GM23338 (cell line): ENCODE measurements at regions not wholly inside any gene's neighbourhood (a gene's known extent, or its start where the extent isn't known, plus 50 kb on each side); places are given as distances from the start of the nearest gene placed in this dataset.

Experiments
- ATAC-seq: fragments of 200-7000 bp; cut with Tn5 transposase; 3 replicates; pipeline ENCODE4 v1.9.1; 2020
- DNase-seq: peaks from one replicate; pipeline ENCODE4 v3.0.0-alpha.2; 2015; ENCODE audit warnings: low spot score
- H2AFZ ChIP-seq: fragments of 200-600 bp; sonication (generic); 2 replicates; pipeline ENCODE4 v1.8.0; 2016; ENCODE audit warnings: antibody characterized with exemption, mild to moderate bottlenecking, moderate library complexity
- H3F3A ChIP-seq: fragments of 200-600 bp; sonication (generic); replicated peaks from 2 replicates; pipeline ENCODE4 v1.8.0; 2017; ENCODE audit warnings: antibody characterized with exemption, mixed run types, low read depth
- H3K27ac ChIP-seq: fragments of 200-600 bp; sonication (generic); 2 replicates; pipeline ENCODE4 v1.6.1; 2016; ENCODE audit warnings: low read depth
- H3K27me3 ChIP-seq: fragments of 200-600 bp; sonication (generic); 2 replicates; pipeline ENCODE4 v1.8.0; 2016; ENCODE audit warnings: mild to moderate bottlenecking, mixed run types, moderate library complexity; ENCODE audit not compliant: insufficient read depth
- H3K36me3 ChIP-seq: fragments of 200-600 bp; sonication (generic); 2 replicates; pipeline ENCODE4 v1.8.0; 2016; ENCODE audit warnings: mild to moderate bottlenecking; ENCODE audit not compliant: insufficient read depth
- H3K4me1 ChIP-seq: fragments of 200-600 bp; sonication (generic); 2 replicates; pipeline ENCODE4 v1.8.0; 2016; ENCODE audit warnings: mild to moderate bottlenecking, moderate library complexity; ENCODE audit not compliant: insufficient read depth
- H3K4me2 ChIP-seq: fragments of 200-600 bp; sonication (generic); 2 replicates; pipeline ENCODE4 v1.7.1; 2017; ENCODE audit warnings: mixed run types
- H3K4me3 ChIP-seq: fragments of 200-600 bp; sonication (generic); 2 replicates; pipeline ENCODE4 v1.6.1; 2016; ENCODE audit warnings: mixed run types
- H3K79me2 ChIP-seq: fragments of 200-600 bp; sonication (generic); replicated peaks from 2 replicates; pipeline ENCODE4 v1.8.0; 2017; ENCODE audit warnings: mild to moderate bottlenecking; ENCODE audit not compliant: insufficient read depth
- H3K9me2 ChIP-seq: fragments of 200-600 bp; sonication (generic); 2 replicates; pipeline ENCODE4 v1.8.0; 2017; ENCODE audit not compliant: insufficient read depth
- H4K20me1 ChIP-seq: fragments of 200-600 bp; sonication (generic); replicated peaks from 2 replicates; pipeline ENCODE4 v1.8.0; 2017; ENCODE audit warnings: mild to moderate bottlenecking; ENCODE audit not compliant: insufficient read depth
- H3K27ac Mint-ChIP-seq: 2 replicates; pipeline ENCODE4 v1.8.0; 2020; ENCODE audit warnings: inconsistent platforms, mild to moderate bottlenecking, moderate library complexity, mixed read lengths
- H3K27me3 Mint-ChIP-seq: 3 replicates; pipeline ENCODE4 v1.8.0; 2022; ENCODE audit warnings: low read depth, mild to moderate bottlenecking, moderate library complexity, mixed read lengths, inconsistent platforms; ENCODE audit not compliant: insufficient read depth, poor library complexity
- H3K36me3 Mint-ChIP-seq: 3 replicates; pipeline ENCODE4 v1.8.0; 2021; ENCODE audit warnings: low read depth, mild to moderate bottlenecking, inconsistent platforms, moderate library complexity, mixed read lengths
- H3K4me1 Mint-ChIP-seq: 3 replicates; pipeline ENCODE4 v1.8.0; 2020; ENCODE audit warnings: mild to moderate bottlenecking, inconsistent platforms, mixed read lengths
- H3K4me3 Mint-ChIP-seq: 3 replicates; pipeline ENCODE4 v1.8.0; 2021; ENCODE audit warnings: moderate library complexity, mild to moderate bottlenecking, inconsistent platforms, mixed read lengths
- H3K9me3 Mint-ChIP-seq: 3 replicates; pipeline ENCODE4 v1.8.0; 2020; ENCODE audit warnings: moderate library complexity, mild to moderate bottlenecking, inconsistent platforms, mixed read lengths
- CREB1 ChIP-seq: fragments of 250-450 bp; sonication (Bioruptor Pico); IDR thresholded peaks from 2 replicates; pipeline ENCODE4 v1.5.0; 2020; ENCODE audit warnings: low read depth, mild to moderate bottlenecking, moderate library complexity
- CTCF ChIP-seq, 2 experiments: fragments of 200-600 bp in 1 of 2; sonication (generic) in 1 of 2; conservative IDR thresholded peaks; 2 replicates each; pipeline versions ENCODE4 v1.5.1 to v1.6.1; 2016 to 2017; ENCODE audit warnings: antibody characterized with exemption in 2 of 2, low read depth in 2 of 2, mild to moderate bottlenecking in 2 of 2, moderate library complexity in 1 of 2
- ETS1 ChIP-seq: IDR thresholded peaks from 2 replicates; pipeline ENCODE4 v1.6.1; 2016; ENCODE audit warnings: antibody characterized with exemption
- EZH2 ChIP-seq: fragments of 200-600 bp; sonication (generic); IDR thresholded peaks from one replicate; pipeline ENCODE4 v1.8.0; 2017; ENCODE audit warnings: antibody characterized with exemption, mild to moderate bottlenecking, low read depth; ENCODE audit not compliant: unreplicated experiment
- EZH2phosphoT487 ChIP-seq: fragments of 200-600 bp; sonication (generic); IDR thresholded peaks from one replicate; pipeline ENCODE4 v1.8.1; 2018; ENCODE audit warnings: antibody characterized with exemption; ENCODE audit not compliant: unreplicated experiment
- JUNB ChIP-seq: IDR thresholded peaks from one replicate; pipeline ENCODE4 v1.6.1; 2016; ENCODE audit warnings: antibody characterized with exemption; ENCODE audit not compliant: unreplicated experiment
- NANOG ChIP-seq: IDR thresholded peaks from 2 replicates; pipeline ENCODE4 v1.6.1; 2016; ENCODE audit warnings: antibody characterized with exemption, borderline replicate concordance
- REST ChIP-seq: IDR thresholded peaks from one replicate; pipeline ENCODE4 v1.6.1; 2018; ENCODE audit warnings: antibody characterized with exemption; ENCODE audit not compliant: unreplicated experiment
- ZNF114 ChIP-seq: fragments of 250-450 bp; sonication (Bioruptor Pico); IDR thresholded peaks from 2 replicates; pipeline ENCODE4 v1.5.0; 2020; ENCODE audit warnings: mild to moderate bottlenecking, moderate library complexity
- ZNF331 ChIP-seq: fragments of 250-450 bp; sonication (Bioruptor Pico); IDR thresholded peaks from 2 replicates; pipeline ENCODE4 v1.5.0; 2020; ENCODE audit warnings: low read depth, mild to moderate bottlenecking, moderate library complexity

GRCh38 chr2:57843158-57843557 lies 203.4 kb upstream of the VRK2 start:
- Mint-ChIP-seq H3K27me3 (peaks cover 3% of the 10 kb centered on the region), H3K27ac (no peak overlapping the region; the same call in 1 of the 2 replicates), H3K4me1 (no peaks in the 10 kb centered on the region), H3K36me3 (peaks cover 4% of the 10 kb centered on the region; the same call in 1 of the 3 replicates), H3K9me3 (no peaks in the 10 kb centered on the region; the same call in 1 of the 3 replicates), H3K4me3 (no peak overlapping the region)
- ATAC-seq: no peak
- no peak for TF ChIP-seq CREB1 (CRISPR knock-in tag)
- no peak for TF ChIP-seq ZNF331 (CRISPR knock-in tag)
- no peak for TF ChIP-seq CTCF (conservative IDR thresholded peaks at IDR 0.05; ENCODE audit: low read depth in 2 of 2)
- TF ChIP-seq ZNF114 (CRISPR knock-in tag): no peak
- no peak for TF ChIP-seq EZH2phosphoT487
- no peak for TF ChIP-seq REST
- no peak for TF ChIP-seq EZH2
- Histone ChIP-seq H3K4me1 (no peaks in the 10 kb centered on the region), H4K20me1 (no peaks in the 10 kb centered on the region), H3K27ac (no peak overlapping the region), H3F3A (no peaks in the 10 kb centered on the region), H2AFZ (no peak overlapping the region), H3K79me2 (no peaks in the 10 kb centered on the region), H3K4me3 (no peak overlapping the region), H3K9me2 (no peaks in the 10 kb centered on the region), H3K4me2 (no peak overlapping the region), H3K27me3 (no peaks in the 10 kb centered on the region), H3K36me3 (no peaks in the 10 kb centered on the region)
- DNase-seq: no peak

- H3K4me3 ChIP-seq: no peak overlapping the region
- peaks cover 6% of the 10 kb centered on the region for H3K27me3 Mint-ChIP-seq
- H3K4me3 Mint-ChIP-seq: no peak overlapping the region
- H3F3A ChIP-seq: no peaks in the 10 kb centered on the region
- no peak for ATAC-seq
- no peak overlapping the region for H3K27ac Mint-ChIP-seq
- DNase-seq: no peak
- no peaks in the 10 kb centered on the region; the same call in 1 of the 3 replicates for H3K9me3 Mint-ChIP-seq
- H2AFZ ChIP-seq: no peak overlapping the region
- no peaks in the 10 kb centered on the region for H3K36me3 ChIP-seq
- no peaks in the 10 kb centered on the region for H3K27me3 ChIP-seq
- no peaks in the 10 kb centered on the region for H3K4me1 ChIP-seq
- H3K36me3 Mint-ChIP-seq: peaks cover 4% of the 10 kb centered on the region; the same call in 1 of the 3 replicates
- no peaks in the 10 kb centered on the region for H3K9me2 ChIP-seq
- H3K79me2 ChIP-seq: no peaks in the 10 kb centered on the region
- H3K4me1 Mint-ChIP-seq: no peaks in the 10 kb centered on the region
- TF ChIP-seq JUNB (no peak), CTCF (conservative IDR thresholded peaks at IDR 0.05; ENCODE audit: low read depth in 2 of 2) (no peak), NANOG (no peak), ETS1 (no peak), ZNF114 (CRISPR knock-in tag) (no peak), EZH2phosphoT487 (no peak)
- no peak overlapping the region for H3K4me2 ChIP-seq
- H4K20me1 ChIP-seq: no peaks in the 10 kb centered on the region
- no peak overlapping the region for H3K27ac ChIP-seq
These were observed 197.9 kb upstream of the VRK2 start for GRCh38 chr2:57848723-57849122.
